NCI-H748 (cell line): ENCODE measurements at regions not wholly inside any gene's neighbourhood (a gene's known extent, or its start where the extent isn't known, plus 50 kb on each side); places are given as distances from the start of the nearest gene placed in this dataset.

Experiments
- DNase-seq: peaks from one replicate; lab custom pipeline; 2025; ENCODE audit not compliant: unreplicated experiment; lab: John Stamatoyannopoulos, UW

DNA sequence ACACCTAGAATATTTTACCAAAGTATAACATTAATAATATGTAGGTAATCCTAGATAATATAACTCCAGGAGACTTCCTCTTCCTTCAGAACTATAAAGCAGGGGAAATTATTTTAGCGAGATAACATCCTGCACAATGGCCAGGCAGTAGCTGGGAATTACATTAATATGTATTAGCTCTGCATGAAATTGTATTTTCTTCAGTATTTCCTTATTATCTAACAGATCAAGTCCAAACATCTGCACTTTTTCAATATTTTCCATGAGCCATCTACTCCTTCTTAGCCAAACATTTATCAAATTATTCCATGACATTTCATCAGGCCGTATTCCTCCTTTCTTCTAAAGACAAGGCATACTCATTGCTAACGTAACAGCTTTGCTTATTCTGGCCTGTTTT, 98.8 kb upstream of the PCDH9 start:
- DNase-seq, result no peak

DNA sequence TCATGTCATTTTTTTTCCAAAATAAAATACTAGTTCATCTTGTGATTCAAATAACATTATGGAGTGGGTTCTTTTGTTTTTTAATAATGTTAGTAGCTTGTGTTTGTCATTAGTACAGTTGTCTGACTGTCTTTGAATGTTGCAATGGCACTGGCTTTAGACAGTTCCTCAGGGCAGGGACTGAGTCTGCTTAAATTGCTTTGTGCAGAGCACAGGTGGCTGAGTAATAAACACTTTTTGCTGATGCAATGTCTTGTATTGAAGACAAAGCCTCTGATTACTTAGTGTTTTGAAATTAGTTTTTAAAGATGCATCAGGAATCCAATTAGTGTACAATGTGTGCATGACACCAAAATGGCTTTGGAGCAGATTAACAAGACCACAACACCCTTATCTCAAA, 88.7 kb upstream of the PCDH9 start:
- no peak for DNase-seq

DNA sequence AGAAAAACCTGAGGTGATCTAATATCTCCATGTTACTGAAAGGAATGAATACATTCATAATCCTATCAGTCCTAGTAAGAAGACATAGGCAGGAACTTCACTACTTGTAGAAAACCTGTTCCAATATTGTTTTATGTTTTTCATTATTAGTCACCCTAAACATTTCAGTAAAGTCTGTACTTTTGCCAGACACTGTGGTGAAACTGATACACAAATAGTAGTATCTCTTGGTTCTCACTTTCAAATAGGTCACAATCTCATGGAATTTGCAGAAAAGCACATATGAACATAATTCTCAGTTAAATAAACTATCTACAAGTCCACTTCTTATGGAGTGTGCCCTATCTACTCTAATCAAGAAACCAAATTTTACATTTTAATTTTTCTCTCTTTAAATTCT, 88.3 kb upstream of the PCDH9 start:
- no peak for DNase-seq

DNA sequence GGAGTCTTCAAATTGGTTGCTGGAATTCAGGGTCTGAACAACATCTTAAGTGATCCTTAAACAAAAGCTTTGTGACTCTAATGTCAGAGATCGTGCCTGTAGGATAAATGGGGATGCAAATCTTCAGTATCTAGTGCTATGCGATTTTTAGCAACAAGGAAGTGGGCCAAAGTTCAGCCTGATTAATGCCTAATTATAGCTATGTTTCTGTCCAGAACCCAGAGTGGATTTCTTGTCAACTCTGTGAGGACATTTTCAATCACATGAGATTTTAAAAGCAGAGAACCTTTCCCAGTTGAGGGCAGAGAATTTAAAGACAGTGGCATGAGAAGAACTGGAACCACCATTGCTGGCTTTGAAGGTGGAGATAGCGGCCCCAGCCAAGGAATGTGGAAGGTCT, 84.3 kb upstream of the PCDH9 start:
- DNase-seq, result no peak

DNA sequence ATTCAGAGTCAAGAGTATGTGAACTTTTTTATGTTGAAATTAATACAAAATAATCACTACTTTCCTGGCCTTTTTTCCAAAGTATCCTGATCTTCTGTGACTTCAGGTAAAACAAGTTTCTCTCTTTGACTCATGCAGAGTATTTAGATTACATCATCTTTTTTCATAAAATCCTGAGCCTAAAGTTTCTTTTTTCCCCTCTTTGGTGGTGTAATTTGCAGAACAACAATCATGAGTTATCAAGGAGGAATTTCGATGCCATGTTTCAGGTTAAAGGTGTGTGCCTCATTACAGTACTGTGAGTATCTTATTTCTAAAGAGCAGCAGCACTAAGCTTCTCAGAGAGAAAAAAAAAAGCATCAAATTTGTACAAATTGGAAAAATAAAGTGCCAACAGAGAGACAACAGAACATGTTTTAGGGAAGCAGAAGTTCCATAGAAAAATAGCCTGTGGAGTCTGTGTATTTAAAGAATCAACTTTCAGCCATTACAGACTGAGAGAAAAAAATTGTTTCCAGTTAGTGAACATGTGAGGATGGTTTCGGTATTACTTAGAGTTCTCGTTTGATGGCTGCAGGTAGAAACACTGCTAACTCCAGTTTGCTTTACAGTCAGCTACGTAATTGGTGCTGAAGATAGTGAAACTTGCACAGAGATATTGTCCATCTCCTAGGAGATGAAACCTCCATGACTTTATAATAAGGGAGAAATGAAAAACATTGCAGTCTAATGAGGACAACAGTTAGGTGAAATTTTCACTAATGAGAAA, 78.1 kb upstream of the PCDH9 start:
- DNase-seq, result no peak

DNA sequence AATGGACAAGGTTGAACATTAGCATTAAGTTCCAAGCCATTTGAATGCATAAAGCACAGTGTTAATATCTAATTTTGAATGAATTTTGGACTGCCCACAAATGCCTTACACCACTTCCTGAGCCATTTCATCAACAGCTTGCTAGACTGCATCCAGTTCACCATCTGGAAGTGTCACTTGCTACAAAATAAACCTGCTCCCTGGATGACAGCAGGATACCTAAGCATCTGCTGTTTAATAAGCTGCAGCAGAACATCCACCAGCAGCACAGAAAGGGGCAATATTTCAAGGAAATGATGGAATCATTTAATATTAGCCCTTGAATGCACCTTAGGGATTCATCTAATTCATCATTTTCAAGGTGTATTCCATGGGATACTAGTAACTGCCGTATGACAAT, 76.6 kb upstream of the PCDH9 start:
- DNase-seq, result no peak

DNA sequence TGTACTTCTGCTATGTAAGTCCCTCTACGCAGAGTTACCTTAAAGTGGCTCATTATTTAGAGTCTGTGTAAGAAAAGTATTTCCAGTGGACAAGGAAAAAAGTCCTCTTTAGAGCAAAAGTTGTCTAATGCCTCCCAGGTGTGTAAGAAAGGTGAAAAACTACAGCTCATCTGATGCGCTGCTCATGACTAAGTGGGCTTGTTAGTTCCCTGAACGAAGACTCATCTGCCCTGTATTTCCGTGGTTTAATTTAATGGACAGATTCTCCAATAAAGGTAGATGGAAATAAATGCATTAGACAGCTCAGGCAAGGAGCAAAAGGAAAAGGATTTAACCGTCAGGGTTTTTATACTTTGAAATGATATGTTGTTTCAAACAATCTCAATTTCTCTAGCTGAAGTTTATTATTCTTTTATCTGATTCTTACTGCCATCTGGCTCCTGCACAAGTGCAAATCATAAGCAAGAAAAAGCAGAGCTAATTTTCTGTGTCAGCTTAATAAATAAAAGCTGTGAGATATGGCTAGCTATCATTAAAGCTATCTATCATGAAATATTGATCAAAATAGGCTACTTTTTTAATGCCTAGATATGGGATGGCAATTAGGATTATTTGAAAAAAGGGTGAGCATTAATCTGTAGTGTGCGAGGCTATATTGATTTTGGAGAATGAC, 73.7 kb upstream of the PCDH9 start:
- no peak for DNase-seq

DNA sequence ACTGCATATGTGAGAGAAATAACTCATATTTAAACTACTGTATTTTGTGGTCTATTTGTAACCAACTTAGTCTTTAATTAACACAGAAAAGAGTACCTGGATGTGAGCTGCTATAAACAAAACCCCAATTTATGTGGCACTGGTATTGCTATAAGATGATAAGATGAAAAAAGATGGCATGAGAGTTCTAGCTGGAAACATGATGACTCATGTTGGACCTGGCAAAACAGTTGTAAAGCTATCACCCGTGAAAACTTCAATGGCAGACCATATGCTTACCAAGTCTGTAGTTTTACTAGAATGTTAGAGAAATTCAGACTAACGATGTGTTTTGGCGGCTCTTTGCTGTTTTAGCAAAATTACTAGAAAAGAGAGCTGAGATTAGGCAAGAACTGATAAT, 69.6 kb upstream of the PCDH9 start:
- DNase-seq, result no peak

DNA sequence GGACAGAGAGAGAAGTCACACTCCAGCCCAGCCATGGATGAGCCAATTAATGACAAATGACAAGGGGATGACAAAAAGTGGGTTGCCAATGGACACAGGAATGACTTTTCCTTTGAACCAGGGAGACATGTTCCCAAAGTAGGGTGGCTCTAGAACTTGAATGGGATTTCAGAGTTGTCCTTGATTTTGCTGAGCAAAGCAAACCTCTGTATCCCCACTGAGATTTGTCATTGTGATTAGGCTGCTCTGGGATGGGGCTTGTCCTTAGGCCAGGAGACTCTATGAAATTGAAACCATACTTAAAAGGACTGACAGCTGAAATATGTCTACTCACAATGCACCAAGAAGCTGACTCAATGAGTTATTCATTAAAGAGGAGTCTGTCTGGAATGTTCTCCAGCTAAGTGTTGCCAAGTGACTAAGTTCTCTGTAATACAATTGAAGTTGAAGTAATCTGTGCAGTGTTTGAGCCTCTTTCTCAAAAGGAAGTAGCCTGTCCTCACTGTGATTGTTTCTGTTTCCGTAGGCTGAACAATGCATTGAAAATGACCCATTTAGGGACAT, 69.0 kb upstream of the PCDH9 start:
- no peak for DNase-seq

DNA sequence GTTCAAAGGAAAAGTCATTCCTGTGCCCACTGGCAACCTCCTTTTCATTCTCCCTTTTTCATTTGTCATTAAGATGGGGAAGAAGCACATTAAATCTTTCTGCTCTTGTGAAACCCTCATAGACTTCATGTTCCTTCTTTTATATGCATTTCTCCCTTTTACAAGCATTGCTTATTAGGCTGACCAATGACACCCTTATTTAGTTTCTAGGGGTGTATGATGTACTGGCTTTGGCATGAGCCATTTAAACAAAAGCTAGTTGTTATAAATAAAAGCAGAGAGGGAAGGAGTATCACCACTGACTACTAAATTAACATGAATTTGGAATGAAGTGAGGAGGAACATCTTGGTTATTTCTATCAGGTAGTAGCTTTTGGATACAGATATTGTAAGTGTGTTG, 68.2 kb upstream of the PCDH9 start:
- DNase-seq, result no peak

DNA sequence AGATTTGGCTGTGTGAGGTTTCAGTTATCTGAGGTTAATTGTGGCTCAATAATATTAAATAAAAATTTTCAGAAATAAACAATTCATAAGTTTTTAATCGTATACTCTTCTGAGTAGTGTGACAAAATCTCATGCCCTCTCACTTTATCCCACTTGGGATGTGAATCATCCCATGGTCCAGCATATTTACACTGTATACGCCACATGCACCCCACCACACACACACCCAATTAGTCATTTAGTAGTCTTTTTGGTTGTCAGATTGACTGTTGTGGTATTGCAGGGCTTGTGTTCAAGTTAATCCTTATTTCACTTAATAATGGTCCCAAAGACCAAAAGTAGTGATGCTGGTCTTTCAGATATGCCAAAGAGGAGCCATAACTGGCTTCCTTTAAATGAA, 66.4 kb upstream of the PCDH9 start:
- no peak for DNase-seq

DNA sequence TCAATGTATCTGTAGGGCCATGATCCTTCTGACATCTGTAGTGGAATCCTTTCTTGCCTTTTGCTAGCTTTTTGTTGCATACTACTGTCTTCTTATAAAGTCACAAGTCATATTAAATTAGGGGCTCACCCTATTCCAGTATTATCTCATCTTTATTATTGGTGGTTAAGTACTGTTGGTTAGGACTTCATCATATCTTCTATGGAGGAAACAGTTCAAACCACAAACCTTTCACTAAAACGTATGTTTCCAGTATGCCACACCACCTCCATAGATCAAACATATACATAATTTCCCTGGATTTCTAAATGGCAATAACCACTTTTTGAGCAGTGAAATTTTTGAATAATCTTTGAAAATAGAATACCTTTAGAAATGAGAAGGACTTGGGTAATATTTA, 62.8 kb upstream of the PCDH9 start:
- DNase-seq, result no peak

DNA sequence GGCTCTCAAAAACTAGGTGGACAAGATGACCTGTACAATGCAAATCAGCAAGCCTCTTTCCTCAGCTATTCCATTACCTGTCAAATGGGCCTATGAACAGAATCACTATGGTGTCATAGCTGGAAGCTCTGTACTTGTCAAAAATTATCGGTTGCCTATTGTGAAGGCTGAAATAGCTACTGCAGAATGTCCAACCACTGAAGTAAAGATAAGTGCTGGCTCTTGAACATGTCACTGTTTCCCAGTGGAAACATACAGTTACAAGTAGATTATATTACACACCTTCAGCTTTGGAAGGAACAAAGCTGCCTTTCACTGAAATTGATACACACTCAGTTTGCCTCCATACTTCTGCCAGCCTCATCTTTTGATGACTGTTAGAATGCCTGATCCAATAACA, 55.5 kb upstream of the PCDH9 start:
- DNase-seq, result no peak

DNA sequence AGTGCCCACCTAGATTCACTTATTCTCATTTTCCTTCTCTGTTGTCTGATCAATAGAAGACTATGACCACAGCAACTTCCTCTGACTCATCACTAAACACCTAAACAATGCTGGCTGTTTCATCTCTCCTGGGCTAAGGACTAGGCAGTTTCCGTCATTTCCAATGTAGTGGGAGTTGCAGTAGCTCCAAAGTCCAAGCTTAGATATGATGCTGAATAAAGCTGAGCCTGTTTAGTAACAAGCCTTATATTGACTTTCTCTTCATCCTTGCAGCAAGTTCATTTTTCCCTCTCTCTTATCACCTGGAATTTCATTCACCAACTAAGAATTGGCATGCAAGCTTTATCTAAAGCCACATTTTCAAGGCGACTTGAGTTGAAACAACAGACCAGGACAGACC, 53.5 kb upstream of the PCDH9 start:
- no peak for DNase-seq

DNA sequence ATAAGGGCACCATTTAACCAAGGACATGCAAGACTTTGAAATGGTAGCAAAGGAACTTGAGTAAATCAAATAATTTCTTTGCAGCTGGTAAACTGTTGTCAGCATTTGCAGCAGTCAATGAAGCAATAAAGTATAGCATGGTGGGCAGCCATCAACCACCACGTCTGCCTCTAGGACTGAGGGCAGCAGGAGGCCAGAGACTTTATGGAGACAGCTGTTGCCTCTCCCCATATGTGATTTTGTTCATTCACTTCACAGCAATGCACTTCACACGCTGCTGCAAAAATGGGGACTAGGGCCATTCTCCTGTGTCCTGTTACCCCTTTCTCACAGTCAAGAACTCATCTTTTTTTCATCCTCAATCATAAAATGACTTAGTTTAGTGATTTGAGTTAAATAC, 51.3 kb upstream of the PCDH9 start:
- no peak for DNase-seq
